ENCODE measurements at regions not wholly inside any gene's neighbourhood (a gene's known extent, or its start where the extent isn't known, plus 50 kb on each side); places are given as distances from the start of the nearest gene placed in this dataset.

GRCh38 chr4:171629182-171629581 is 184.0 kb upstream of the GALNTL6 start:
- TF ChIP-seq CTCF (IDR thresholded peaks at IDR 0.05; ENCODE audit: extremely low read depth, insufficient read depth, missing control alignments), result no peak
- no peak for DNase-seq (ENCODE audit: low spot score)
- in situ Hi-C loops (cut with MboI; ENCODE audit: low pct_unique_long_range_greater_than_20kb, low sequenced_read_pairs, unreplicated experiment), result no loop called here

- in situ Hi-C loops (cut with MboI; ENCODE audit: low pct_unique_long_range_greater_than_20kb, low sequenced_read_pairs, unreplicated experiment), result no loop called here
- TF ChIP-seq CTCF (IDR thresholded peaks at IDR 0.05; ENCODE audit: extremely low read depth, insufficient read depth, missing control alignments), result no peak
- no peak for DNase-seq (ENCODE audit: low spot score)
Measured at GRCh38 chr4:171626554-171626953, 186.7 kb upstream of the GALNTL6 start.

- DNase-seq (ENCODE audit: low spot score), result no peak
- in situ Hi-C loops (cut with MboI; ENCODE audit: low pct_unique_long_range_greater_than_20kb, low sequenced_read_pairs, unreplicated experiment), result no loop called here
- no peak for TF ChIP-seq CTCF (IDR thresholded peaks at IDR 0.05; ENCODE audit: extremely low read depth, insufficient read depth, missing control alignments)
Measured at GRCh38 chr4:171622729-171623128, 190.5 kb upstream of the GALNTL6 start.

GRCh38 chr4:171621646-171622045 is 191.6 kb upstream of the GALNTL6 start:
- no peak for DNase-seq (ENCODE audit: low spot score)
- in situ Hi-C loops (cut with MboI; ENCODE audit: low pct_unique_long_range_greater_than_20kb, low sequenced_read_pairs, unreplicated experiment), result no loop called here
- no peak for TF ChIP-seq CTCF (IDR thresholded peaks at IDR 0.05; ENCODE audit: extremely low read depth, insufficient read depth, missing control alignments)

- no peak for DNase-seq (ENCODE audit: low spot score)
- in situ Hi-C loops (cut with MboI; ENCODE audit: low pct_unique_long_range_greater_than_20kb, low sequenced_read_pairs, unreplicated experiment), result no loop called here
Measured at GRCh38 chr4:171612907-171613306, 200.3 kb upstream of the GALNTL6 start.

GRCh38 chr4:171602638-171603355 is 210.4 kb upstream of the GALNTL6 start:
- TF ChIP-seq CTCF (IDR thresholded peaks at IDR 0.05; ENCODE audit: extremely low read depth, insufficient read depth, missing control alignments), result no peak
- in situ Hi-C loops (cut with MboI; ENCODE audit: low pct_unique_long_range_greater_than_20kb, low sequenced_read_pairs, unreplicated experiment), result no loop called here
- DNase-seq (ENCODE audit: low spot score), result no peak

More at GRCh38 chr4:171612907-171613306, 200.3 kb upstream of the GALNTL6 start:
- TF ChIP-seq CTCF (IDR thresholded peaks at IDR 0.05; ENCODE audit: extremely low read depth, insufficient read depth, missing control alignments), result no peak

Measured in GM13977 (cell line).